IPS-18c (cell line): ENCODE measurements at regions not wholly inside any gene's neighbourhood (a gene's known extent, or its start where the extent isn't known, plus 50 kb on each side); places are given as distances from the start of the nearest gene placed in this dataset.

Source experiments
- H3K4me3 ChIP-seq: 2 replicates; pipeline ENCODE4 v1.7.0; 2013; ENCODE audit warnings: low read depth, mild to moderate bottlenecking, low read length, moderate library complexity; ENCODE audit not compliant: insufficient read depth
- H3K9me3 ChIP-seq: one replicate; pipeline ENCODE4 v1.6.1; 2013; ENCODE audit warnings: mild to moderate bottlenecking, low read length, moderate library complexity; ENCODE audit not compliant: control insufficient read depth, insufficient read depth

DNA sequence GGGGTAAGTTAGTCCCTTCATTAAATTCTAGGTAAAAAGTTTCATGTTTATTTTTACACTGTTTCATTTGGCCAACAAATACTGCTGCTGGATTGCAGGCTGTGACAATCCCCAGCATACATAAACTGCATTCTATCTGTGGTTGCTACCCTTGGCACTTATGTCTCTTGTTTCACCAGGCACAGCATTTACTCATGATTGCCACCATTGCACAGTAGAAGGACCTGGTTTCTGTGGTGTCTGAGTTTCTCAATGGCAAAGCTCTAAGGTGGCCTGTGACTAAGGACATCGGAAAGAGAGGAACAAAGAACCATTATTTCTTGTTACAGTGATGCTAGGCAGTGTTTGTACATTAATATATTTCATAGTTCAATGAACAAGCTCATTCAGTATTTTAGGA is 878.4 kb upstream of the NEGR1 start:
- no peak overlapping the region for H3K4me3 ChIP-seq
- H3K9me3 ChIP-seq: no peaks in the 10 kb centered on the region

DNA sequence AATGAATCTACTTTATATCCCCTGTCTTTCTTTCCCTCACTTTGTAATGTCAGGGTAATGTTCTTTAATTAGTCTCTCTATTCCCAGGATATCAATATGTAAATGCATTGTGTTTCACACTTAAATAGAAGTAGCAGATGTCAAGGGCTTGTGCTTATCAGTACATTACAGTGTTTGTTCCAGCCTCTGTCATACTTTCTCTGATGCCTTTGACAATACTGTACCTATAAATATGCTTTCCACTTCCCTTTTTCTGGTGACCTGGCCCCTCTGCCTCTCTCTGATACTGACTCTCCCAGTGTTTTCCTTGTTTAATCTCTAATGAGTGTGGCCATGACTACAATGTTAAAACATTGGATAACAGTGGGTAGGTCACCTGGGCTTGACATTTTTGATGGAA is 862.0 kb upstream of the NEGR1 start:
- H3K4me3 ChIP-seq: no peak overlapping the region
- H3K9me3 ChIP-seq: peaks cover 2% of the 10 kb centered on the region

DNA sequence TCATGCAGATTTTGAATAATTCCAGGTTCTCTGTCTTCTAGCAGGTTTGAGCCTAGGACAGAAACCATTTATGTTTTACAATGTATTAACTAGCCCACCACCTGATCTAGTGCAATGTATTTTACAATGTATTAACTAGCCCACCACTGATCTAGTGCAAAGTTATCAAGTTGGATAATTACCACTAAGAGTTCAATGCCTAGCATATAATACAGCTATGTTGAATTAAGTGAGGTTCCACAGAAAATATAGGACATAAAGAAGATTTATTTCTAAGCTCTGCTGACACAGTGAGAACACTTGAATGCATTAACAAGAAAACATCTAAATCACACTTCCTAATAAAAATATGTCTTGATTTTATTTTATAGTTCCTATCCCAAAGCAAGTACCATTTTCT is 854.6 kb upstream of the NEGR1 start:
- Histone ChIP-seq H3K4me3 (no peak overlapping the region), H3K9me3 (no peaks in the 10 kb centered on the region)

DNA sequence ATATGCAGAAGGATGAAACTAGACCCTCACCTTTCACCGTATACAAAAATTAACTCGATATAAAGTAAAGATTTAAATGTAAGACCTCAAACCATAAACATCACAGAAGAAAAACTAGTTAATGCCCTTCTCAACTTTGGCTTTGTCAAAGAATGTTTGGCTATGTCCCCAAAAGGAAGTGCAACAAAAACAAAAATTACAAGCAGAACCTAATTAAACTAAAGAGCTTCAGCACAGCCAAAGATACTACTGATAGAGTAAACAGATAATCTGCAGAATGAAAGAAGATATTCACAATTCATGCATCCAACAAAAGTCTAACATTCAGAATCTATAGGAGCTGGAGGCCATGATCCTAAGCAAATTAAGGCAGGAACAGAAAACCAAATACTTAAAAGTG is 824.6 kb upstream of the NEGR1 start:
- peaks cover 5% of the 10 kb centered on the region for H3K9me3 ChIP-seq
- no peak overlapping the region for H3K4me3 ChIP-seq

DNA sequence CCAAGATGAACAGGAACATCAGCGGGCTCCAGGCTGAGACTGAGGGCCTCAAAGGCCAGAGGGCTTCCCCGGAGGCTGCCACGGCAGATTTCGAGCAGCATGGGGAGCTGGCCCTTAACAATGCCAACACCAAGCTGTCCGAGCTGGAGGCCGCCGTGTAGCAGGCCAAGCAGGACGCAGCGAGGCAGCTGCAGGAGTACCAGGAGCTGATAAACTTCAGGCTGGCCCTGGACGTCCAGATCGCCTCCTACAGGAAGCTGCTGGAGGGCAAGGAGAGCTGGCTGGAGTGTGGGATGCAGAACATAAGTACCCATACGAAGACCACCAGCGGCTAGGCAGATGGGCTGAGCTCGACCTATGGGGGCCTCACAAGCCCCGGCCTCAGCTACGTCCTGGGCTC is 823.4 kb upstream of the NEGR1 start:
- H3K4me3 ChIP-seq: no peak overlapping the region
- H3K9me3 ChIP-seq: peaks cover 5% of the 10 kb centered on the region

DNA sequence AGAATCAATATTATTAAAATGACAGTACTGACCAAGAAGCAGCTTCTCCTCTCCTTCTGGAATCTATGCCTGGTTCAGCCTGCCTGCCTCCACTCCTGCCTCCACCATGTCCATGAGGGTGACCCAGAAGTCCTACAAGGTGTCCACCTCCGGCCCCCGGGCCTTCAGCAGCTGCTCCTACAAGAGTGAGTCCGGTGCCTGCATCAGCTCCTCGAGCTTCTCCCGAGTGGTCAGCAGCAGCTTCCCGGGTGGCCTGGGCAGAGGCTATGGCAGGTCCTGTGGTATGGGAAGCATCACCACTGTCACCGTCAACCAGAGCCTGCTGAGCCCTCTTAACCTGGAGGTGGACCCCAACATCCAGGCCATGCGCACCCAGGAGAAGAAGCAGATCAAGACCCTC is 822.4 kb upstream of the NEGR1 start:
- H3K4me3 ChIP-seq: no peak overlapping the region
- peaks cover 5% of the 10 kb centered on the region for H3K9me3 ChIP-seq

DNA sequence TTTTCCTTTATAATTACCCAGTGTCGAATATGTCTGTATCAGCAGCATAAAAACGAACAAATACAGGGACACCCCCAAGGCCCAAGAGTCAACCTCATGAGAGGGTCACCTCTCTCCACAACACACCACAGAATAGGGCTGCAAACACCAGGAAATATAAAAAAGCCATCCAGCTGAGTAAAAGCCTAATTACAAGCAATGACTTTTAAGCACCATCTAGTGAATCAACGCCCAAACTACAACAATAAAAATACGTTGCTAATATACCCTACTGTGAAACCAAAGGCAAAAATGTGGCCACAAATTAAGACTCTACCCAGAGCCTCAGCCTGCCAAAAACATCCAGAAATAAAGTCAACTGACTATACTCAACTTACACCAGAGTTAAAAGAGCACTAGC is 817.9 kb upstream of the NEGR1 start:
- no peak overlapping the region for H3K4me3 ChIP-seq

DNA sequence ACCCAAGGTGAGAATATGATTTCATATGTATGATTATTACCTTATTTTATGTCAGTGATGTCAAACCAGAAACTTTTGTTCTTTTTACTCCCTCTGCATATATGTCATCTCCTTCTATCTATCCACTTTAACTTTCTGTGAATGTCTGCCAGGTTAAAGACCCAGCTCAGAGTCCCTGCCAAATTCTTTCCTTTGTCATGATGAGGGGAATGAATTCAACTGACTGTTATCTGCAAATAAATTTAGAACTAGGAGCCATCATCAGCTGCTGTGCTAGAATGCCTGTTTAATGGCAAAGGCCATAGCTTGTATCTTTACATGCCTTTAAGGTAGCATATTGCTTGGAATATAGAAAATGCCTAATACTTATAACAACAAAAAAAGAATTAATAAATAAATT is 815.6 kb upstream of the NEGR1 start:
- Histone ChIP-seq H3K9me3 (no peaks in the 10 kb centered on the region), H3K4me3 (no peak overlapping the region)

More for the DNA sequence above, 817.9 kb upstream of the NEGR1 start:
- H3K9me3 ChIP-seq: peaks cover 5% of the 10 kb centered on the region

DNA sequence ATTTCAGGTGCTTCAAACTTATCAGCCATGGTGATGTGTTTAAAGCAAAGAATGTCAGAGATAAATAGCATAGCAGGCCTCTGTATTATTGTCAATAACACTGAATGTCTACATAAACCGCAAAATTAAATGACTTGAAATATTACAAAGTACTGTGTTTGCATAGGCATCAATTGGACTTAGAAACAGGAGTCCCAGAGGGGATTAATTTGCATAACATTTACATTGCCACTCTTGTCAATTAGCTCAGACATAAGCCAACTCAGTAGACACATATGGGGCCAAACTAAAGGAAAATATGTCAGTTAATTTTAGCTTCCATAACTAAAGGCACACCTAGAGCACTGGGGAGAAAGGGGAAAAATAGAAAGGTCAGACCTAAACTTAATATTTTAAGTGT is 814.5 kb upstream of the NEGR1 start:
- Histone ChIP-seq H3K9me3 (no peaks in the 10 kb centered on the region), H3K4me3 (no peak overlapping the region)

DNA sequence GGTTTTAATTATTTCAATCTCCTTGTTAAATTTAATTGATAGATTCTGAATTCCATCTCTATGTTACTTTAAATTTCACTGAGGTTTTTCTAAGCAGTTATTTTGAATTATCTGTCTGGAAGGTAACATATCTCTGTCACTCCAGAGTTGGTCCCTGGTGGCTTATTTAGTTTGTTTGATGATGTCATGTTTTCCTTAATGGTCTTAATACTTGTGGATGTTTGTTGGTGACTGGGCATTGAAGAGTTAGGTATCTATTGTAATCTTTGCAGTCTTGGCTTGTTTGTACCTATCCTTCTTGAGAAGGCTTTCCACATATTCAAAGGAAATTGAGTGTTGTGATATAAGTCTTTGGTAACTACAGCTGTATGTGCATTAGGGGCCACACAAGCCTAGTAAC is 810.0 kb upstream of the NEGR1 start:
- Histone ChIP-seq H3K4me3 (no peak overlapping the region), H3K9me3 (no peaks in the 10 kb centered on the region)

DNA sequence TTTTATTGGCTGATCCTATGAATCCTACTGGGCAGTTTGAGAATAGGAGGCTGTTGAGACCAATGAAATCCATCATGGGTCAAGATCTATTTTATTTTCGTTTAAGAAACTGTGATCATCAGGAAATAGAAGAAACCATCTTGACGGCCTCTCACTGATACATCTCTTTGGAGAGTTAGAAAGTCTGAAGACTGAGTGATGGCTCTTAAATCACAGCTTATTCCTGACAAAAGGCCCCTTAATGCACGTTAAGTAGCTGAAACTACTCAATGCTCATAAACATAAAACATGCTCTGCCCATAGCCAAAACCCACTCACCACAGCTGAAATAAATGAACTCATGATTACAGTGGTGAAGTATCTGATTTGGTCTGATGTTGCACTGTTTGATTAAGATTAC is 784.5 kb upstream of the NEGR1 start:
- peaks cover 5% of the 10 kb centered on the region for H3K9me3 ChIP-seq

DNA sequence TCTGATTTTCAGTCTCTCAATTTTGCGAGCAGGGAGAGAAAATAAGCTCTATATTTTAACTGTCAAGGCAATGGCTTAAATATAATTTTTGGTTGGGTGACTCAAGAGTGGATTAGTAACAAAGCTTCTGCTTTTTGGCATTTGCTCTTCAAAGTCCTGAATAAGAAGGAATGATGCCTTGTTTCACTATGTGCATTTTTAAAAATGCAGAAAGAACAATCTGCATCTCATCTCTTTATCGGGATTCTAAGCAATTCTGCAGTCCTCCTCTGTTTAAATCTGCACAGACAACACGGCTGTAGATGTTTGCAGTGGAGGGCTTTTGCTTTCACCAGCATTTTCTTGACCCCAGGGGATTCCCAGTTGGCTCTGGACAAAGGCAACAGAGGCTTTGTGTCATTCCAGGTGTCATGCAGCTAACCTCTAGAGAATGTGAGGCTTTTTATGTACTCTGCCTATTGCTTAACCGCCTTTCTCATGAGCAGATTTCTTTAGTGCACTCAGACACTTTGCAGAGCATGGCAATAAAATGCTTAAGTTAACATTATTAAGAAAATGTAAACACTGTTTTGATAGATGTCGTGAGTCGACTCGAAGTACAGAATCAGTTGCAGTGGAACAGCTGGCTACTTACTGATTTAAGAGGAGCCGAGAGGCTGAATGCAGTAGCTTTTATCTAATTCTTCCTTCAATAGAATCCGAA is 783.2 kb upstream of the NEGR1 start:
- H3K9me3 ChIP-seq: peaks cover 14% of the 10 kb centered on the region
- no peak overlapping the region for H3K4me3 ChIP-seq

More for the DNA sequence above, 784.5 kb upstream of the NEGR1 start:
- H3K4me3 ChIP-seq: no peak overlapping the region

DNA sequence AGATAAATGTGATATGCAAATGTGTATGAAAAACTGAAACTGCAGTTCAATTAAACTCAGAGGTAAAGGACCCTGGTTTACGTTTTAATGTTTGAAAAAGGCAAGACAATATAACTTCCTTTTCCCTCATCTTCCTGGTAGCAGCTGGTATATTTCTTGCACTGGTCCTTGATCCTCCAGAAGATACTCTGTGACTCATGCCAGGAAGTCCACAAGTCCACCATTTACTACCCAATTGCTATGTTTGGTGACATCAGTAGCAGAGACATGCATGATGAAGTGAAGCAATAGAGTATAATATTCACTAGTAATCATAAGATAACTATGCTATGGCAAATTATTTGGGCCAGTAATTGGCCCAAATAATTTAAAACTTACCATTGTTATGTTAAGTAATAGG is 774.5 kb upstream of the NEGR1 start:
- H3K9me3 ChIP-seq: peaks cover 9% of the 10 kb centered on the region

DNA sequence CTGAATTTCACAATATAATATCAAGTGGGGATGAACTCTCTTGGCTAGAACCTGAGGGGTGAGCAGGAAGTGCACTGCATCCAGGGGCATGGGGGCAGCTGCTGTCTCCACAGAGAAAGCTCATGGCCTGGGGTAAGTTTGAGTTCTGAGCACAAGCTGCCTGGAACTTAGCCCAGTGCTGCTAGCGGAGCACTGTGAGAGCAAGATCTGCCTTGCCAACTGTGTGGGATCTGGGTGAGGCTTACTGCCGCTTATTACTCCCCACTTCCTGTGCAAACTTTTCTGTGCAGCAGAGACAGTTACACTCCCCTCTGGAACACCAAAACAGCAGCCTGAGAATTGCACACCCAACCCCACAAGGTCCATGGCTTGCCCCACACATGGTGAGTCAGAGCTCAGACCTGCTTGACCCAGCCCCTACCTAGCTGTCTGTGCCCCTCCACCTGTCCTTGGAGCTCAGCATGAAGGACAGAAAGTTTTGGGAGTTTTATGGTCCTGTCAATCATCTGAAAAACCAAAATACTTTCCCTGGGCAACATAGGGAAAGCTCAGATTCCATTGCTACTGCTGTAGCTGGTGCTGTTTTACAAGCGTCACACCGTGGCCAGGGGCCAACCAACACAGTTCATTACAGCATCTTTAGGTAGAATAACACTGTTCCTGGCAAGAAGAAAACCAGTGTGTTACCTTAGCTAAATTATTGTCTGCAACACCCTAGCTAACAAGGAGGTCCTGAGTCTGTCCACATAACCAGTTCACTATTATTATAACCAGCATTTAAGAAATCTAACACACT is 762.1 kb upstream of the NEGR1 start:
- H3K4me3 ChIP-seq: no peak overlapping the region
- H3K9me3 ChIP-seq: no peaks in the 10 kb centered on the region

More for the DNA sequence above, 774.5 kb upstream of the NEGR1 start:
- no peak overlapping the region for H3K4me3 ChIP-seq

DNA sequence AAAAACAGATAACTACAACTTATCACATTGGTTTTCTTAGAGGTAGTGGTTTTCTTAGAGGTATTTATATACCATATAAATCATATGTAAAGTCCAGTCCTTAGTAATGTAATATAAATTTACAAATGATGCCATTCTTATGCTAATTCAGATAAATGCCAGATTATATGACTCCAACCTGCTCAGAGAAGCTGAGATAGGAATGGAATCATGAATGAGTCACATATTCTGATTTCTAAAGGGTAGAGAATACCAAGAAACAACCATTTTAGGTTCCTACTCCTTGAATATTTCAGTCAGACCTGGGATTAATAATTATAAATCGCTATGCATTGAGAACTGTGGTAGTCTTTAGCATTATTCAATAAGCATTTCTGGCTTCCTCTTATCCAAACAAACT is 760.1 kb upstream of the NEGR1 start:
- Histone ChIP-seq H3K9me3 (no peaks in the 10 kb centered on the region), H3K4me3 (no peak overlapping the region)

DNA sequence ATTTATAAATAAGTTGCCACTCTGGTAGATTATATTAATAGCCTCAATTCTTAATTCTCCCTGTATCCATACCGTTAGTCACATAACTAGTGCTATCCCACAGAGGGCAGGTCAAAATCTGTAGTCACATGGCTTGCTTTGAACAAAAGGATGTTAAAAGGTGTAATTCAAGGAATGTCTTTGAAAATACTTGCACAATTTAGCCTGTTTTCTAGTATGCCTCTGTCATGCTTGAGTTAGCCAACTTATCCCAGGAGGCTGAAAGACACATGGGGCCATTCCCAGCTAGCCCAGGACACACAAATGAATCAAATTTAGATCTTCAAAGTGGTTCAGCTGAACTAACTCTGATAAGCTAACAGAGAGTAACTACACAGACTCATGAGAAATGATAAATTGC is 758.5 kb upstream of the NEGR1 start:
- no peak overlapping the region for H3K4me3 ChIP-seq
- H3K9me3 ChIP-seq: no peaks in the 10 kb centered on the region

DNA sequence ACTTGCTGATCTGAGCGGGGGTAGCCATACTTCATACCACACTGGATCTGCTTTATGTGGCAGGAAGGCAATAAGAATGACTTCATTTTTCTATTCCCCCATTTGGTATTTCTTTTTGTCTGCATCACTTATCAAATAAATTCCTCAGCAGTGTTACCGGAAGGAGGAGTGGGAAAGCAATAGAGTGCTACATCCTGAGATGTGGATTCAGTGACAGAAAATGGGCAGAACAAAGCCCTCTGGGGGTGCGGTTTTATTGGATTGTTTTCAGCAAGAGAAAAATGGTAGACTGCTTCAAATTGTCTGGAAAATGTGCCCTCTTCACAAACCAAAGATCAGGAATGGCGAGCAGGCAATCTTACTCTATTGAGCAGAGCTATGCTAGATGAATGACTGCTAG is 751.9 kb upstream of the NEGR1 start:
- H3K4me3 ChIP-seq: no peak overlapping the region
- no peaks in the 10 kb centered on the region for H3K9me3 ChIP-seq

DNA sequence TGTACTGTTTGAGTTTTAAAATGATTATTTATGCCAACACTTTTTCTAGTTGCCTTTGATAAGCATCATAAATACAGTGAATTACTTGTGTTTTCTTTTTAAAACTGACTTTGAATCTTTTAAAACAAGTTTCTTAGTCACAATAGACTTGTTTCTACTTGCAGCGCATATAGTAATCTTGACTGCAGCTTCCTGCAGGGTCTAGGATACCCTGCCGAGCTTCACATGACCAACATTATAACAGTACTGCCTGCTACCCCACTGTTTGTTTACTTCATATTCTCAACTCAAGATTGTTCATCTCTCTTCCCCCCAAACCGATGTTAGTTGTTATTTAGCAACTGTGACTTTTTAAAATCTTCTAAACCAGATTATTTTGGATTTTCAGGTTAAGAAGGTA is 751.3 kb upstream of the NEGR1 start:
- Histone ChIP-seq H3K4me3 (no peak overlapping the region), H3K9me3 (no peaks in the 10 kb centered on the region)
